ENCODE measurements at regions not wholly inside any gene's neighbourhood (a gene's known extent, or its start where the extent isn't known, plus 50 kb on each side); places are given as distances from the start of the nearest gene placed in this dataset.

DNA sequence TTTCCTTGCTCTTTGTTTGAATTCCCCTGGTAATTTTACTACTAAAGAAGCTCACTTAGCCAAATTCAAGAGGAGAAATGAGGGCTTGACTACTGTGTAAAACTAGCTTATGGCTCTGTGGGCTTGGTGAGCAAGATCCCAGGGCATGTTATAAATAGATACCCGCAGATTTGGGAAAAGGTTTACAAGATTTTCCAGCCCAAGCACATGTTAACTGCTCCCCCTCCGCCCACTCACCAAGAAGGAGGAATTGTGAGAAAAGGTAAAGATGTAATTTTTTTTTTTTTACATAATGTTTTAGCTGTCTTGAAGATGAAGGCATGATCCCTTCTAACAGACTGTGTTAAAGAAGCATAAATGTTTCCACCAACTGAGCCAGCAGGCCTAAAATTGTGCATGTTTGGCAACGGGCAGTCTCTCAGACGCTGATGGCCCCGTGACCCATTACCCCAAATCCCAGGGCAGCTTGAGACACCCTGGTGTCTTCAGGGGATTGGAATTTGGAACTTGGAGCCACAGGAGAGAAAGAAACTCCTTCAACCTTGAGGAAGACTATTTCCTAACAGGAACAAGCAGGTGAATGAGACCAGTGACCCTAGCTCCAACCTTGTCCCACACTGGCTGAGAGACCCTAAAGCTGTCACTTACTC, 429.8 kb upstream of the CELF2 start:
- TF ChIP-seq POLR2AphosphoS5 (IDR thresholded peaks at IDR 0.05; ENCODE audit: low read depth) = no peak
- TF ChIP-seq, protein P1, sequence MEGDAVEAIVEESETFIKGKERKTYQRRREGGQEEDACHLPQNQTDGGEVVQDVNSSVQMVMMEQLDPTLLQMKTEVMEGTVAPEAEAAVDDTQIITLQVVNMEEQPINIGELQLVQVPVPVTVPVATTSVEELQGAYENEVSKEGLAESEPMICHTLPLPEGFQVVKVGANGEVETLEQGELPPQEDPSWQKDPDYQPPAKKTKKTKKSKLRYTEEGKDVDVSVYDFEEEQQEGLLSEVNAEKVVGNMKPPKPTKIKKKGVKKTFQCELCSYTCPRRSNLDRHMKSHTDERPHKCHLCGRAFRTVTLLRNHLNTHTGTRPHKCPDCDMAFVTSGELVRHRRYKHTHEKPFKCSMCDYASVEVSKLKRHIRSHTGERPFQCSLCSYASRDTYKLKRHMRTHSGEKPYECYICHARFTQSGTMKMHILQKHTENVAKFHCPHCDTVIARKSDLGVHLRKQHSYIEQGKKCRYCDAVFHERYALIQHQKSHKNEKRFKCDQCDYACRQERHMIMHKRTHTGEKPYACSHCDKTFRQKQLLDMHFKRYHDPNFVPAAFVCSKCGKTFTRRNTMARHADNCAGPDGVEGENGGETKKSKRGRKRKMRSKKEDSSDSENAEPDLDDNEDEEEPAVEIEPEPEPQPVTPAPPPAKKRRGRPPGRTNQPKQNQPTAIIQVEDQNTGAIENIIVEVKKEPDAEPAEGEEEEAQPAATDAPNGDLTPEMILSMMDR (IDR thresholded peaks at IDR 0.05; ENCODE audit: insufficient read depth, low read length) = no peak
- no peak for TF ChIP-seq SPI1 (IDR thresholded peaks at IDR 0.05; ENCODE audit: borderline replicate concordance, low read depth)

All from HL-60 (cell line).